ENCODE measurements at regions not wholly inside any gene's neighbourhood (a gene's known extent, or its start where the extent isn't known, plus 50 kb on each side); places are given as distances from the start of the nearest gene placed in this dataset.

- Histone ChIP-seq H3K9ac (ENCODE audit: extremely low read depth, insufficient read length, low read length) (no peak overlapping the region), H3K79me2 (ENCODE audit: insufficient read depth, low read length) (no peaks in the 10 kb centered on the region), H4K8ac (replicated peaks; ENCODE audit: insufficient read length, low read depth, low read length) (no peak overlapping the region), H3K4ac (ENCODE audit: low read depth, low read length) (no peak overlapping the region), H3K79me1 (ENCODE audit: insufficient read depth, low read depth, low read length, poor library complexity, severe bottlenecking) (no peaks in the 10 kb centered on the region), H2AFZ (ENCODE audit: low read length) (no peak overlapping the region), H3K27ac (ENCODE audit: insufficient read length, low read depth, low read length) (no peak overlapping the region), H2AK5ac (ENCODE audit: insufficient read length, low read length) (no peak overlapping the region), H4K5ac (ENCODE audit: insufficient read length, low read depth, low read length) (no peak overlapping the region), H3K56ac (ENCODE audit: insufficient read length, low read depth, low read length) (no peak overlapping the region), H2BK15ac (ENCODE audit: low read depth, low read length) (no peak overlapping the region), H2BK120ac (ENCODE audit: low read depth, low read length, poor library complexity, severe bottlenecking) (no peak overlapping the region), H3K9me3 (ENCODE audit: control insufficient read depth, low read depth, low read length) (no peaks in the 10 kb centered on the region), H4K91ac (ENCODE audit: insufficient read length, low read depth, low read length) (no peak overlapping the region), H3K4me1 (ENCODE audit: insufficient read depth, low read length) (no peaks in the 10 kb centered on the region), H3K23ac (ENCODE audit: insufficient read length, low read depth, low read length) (no peak overlapping the region), H2BK20ac (ENCODE audit: low read depth, low read length, poor library complexity, severe bottlenecking) (no peak overlapping the region), H3K14ac (ENCODE audit: insufficient read depth, low read length) (no peak overlapping the region), H3K4me2 (ENCODE audit: insufficient read depth, insufficient read length, low read length) (no peak overlapping the region), H4K20me1 (ENCODE audit: control insufficient read depth, insufficient read depth, insufficient read length) (no peaks in the 10 kb centered on the region), H3K27me3 (ENCODE audit: insufficient read depth, low read length) (no peaks in the 10 kb centered on the region), H2BK12ac (ENCODE audit: insufficient read length, low read depth, low read length) (no peak overlapping the region), H3T11ph (ENCODE audit: low read length) (no peak overlapping the region), H3K23me2 (ENCODE audit: insufficient read length, low read depth, low read length, poor library complexity, severe bottlenecking) (no peaks in the 10 kb centered on the region), H2BK5ac (ENCODE audit: insufficient read length, low read length) (no peak overlapping the region), H3K18ac (ENCODE audit: insufficient read length, low read depth, low read length) (no peak overlapping the region)
- Mint-ChIP-seq H3K27ac (no peak overlapping the region; a peak in 1 of 7 replicates), H3K9me3 (peaks cover 0 to 6% of the 10 kb centered on the region in 2 experiments; a peak in 4 of 5 replicates), H3K36me3 (ENCODE audit: insufficient read depth in 1 of 3, low read depth in 3 of 3) (peaks cover 0 to 7% (median 0%) of the 10 kb centered on the region in 3 experiments; a peak in 1 of 7 replicates), H3K27me3 (ENCODE audit: low read depth) (no peaks in the 10 kb centered on the region), H3K4me3 (no peak overlapping the region), H3K4me1 (peaks cover 5 to 7% of the 10 kb centered on the region in 2 experiments; a peak in 3 of 4 replicates)
- no CpG with 5 or more reads among the region's 1 CpG for WGBS (ENCODE audit: extremely low coverage, insufficient read length, low lambda C conversion rate)
- TF ChIP-seq CTCF (conservative IDR thresholded peaks at IDR 0.05), result no peak
- DNase-seq, result no peak
These were observed 468.1 kb downstream of the SPATA31D1 start for GRCh38 chr9:82456642-82457041.
